ENCODE measurements at regions not wholly inside any gene's neighbourhood (a gene's known extent, or its start where the extent isn't known, plus 50 kb on each side); places are given as distances from the start of the nearest gene placed in this dataset.

DNA sequence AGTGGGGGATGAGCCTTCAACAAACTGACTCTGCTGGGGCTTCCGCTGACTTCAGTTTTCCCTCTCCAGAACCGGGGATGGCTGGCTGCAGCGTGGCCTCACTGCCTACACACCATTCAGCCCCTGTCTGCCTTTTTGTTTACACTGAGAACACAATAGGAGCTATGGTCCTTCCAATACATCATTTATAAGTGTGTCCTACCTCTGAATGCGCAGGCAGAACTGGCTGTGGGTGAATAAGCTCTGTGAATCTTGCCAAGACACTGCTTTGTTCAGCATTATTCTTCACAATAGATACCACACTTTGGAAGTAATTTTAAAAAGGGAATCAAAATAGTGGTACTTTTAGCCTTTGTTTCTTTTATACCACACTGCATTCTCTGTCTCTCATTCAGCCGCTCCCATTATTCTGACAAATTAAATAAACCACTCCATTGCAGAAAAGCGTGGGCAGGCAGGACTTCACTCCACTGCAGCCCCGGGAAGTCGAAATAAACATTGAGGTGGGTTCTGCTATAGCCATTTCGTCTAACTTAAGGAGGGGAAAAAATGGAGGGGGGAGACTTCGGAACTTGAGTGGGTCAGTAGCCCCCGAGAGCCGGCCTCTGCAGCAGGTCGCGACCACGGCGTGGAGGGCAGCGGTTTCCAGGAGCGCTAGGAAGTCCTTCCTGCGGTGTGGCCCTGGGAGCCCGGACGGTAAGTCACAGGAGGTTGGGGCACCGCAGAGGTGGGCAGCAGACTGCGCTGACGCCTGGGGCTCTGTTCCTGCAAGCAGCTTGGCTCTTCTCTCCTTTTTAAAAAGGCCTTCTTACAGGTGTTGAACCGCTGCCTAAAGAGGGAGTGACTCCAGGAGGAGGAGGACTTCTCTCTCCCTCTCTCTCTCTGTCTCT lies 94.8 kb upstream of the SOX1 start:
- no peak for TF ChIP-seq JUND (IDR thresholded peaks at IDR 0.05; ENCODE audit: low read depth)
- DNase-seq (ENCODE audit: low read depth in 1 of 2, low spot score in 1 of 2), result no peak
- in situ Hi-C loops (cut with HindIII; ENCODE audit: low pct_unique_long_range_greater_than_20kb, low sequenced_read_pairs), result no loop called here

DNA sequence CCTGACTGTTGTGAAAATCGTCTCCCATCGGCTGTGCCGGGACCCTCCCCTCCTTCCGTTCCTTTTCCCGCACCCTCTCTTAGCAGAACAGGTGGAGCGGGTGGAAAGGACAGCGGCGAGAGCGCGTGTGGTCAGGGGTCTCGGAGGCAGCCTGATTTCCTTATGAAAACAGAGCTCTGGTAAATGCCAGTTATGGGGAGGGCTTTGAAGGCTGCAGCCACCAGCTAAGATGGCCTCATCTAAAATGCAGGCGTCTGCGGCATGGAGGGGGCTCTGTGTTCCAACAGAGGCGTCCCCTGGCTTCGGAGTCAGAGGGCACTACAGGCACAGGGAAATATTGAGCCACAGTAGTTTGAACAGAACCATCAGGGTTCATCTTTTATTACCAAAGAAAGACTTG lies 93.8 kb upstream of the SOX1 start:
- DNase-seq (ENCODE audit: low read depth in 1 of 2, low spot score in 1 of 2), result no peak
- in situ Hi-C loops (cut with HindIII; ENCODE audit: low pct_unique_long_range_greater_than_20kb, low sequenced_read_pairs), result no loop called here
- no peak for TF ChIP-seq JUND (IDR thresholded peaks at IDR 0.05; ENCODE audit: low read depth)

DNA sequence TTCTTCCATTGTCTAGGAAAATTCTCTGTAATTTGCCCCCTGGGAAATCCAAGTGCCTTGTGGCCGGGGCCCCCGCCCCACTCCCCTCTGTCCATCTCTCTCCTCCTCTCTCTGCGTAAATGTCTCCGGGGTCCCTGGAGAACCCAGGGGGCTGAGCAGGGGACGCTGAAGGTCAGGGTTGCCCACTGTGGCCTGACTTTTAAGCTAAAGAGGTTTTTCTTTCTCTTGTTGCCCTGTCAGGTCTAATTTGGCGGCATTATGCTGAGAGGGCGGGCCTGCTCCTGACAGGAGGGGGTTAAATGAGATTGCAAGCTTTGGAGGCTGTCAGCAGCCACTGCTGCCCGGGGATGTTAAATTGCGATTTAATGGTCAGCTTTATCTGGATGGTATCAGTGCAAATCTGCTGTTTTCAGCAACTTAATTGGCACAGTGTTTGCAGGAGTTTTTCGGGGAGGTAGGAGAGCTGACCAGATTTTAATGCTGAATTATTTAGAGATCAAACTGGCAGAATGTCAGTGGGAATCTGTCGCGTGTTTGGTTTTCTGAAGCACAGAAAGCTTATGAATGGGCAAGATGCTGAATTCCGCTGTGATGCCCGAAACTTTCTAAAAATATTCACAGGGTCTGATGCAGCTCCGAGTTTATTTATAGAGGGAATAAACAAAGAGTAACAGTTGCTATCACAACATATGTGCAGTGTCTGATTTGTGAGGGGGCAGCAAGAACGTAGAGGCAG lies 93.2 kb upstream of the SOX1 start:
- no peak for TF ChIP-seq JUND (IDR thresholded peaks at IDR 0.05; ENCODE audit: low read depth)
- DNase-seq (ENCODE audit: low read depth in 1 of 2, low spot score in 1 of 2), result no peak
- in situ Hi-C loops (cut with HindIII; ENCODE audit: low pct_unique_long_range_greater_than_20kb, low sequenced_read_pairs), result no loop called here

DNA sequence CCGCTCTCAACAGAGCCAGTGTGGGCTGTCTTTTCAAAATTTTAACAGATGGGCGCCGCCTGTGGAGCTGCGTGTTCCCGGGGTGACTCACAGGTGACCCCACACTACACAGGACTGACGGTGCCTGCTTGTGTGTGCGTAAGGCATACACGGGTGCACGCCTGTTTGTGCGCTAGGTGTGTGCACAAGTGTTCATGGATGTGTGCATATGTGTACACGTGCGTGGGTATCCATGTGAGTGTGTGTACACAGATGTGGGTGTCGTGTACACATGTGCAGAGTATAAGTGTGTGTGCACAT lies 92.7 kb upstream of the SOX1 start:
- TF ChIP-seq JUND (IDR thresholded peaks at IDR 0.05; ENCODE audit: low read depth), result no peak
- in situ Hi-C loops (cut with HindIII; ENCODE audit: low pct_unique_long_range_greater_than_20kb, low sequenced_read_pairs), result no loop called here
- no peak for DNase-seq (ENCODE audit: low read depth in 1 of 2, low spot score in 1 of 2)

DNA sequence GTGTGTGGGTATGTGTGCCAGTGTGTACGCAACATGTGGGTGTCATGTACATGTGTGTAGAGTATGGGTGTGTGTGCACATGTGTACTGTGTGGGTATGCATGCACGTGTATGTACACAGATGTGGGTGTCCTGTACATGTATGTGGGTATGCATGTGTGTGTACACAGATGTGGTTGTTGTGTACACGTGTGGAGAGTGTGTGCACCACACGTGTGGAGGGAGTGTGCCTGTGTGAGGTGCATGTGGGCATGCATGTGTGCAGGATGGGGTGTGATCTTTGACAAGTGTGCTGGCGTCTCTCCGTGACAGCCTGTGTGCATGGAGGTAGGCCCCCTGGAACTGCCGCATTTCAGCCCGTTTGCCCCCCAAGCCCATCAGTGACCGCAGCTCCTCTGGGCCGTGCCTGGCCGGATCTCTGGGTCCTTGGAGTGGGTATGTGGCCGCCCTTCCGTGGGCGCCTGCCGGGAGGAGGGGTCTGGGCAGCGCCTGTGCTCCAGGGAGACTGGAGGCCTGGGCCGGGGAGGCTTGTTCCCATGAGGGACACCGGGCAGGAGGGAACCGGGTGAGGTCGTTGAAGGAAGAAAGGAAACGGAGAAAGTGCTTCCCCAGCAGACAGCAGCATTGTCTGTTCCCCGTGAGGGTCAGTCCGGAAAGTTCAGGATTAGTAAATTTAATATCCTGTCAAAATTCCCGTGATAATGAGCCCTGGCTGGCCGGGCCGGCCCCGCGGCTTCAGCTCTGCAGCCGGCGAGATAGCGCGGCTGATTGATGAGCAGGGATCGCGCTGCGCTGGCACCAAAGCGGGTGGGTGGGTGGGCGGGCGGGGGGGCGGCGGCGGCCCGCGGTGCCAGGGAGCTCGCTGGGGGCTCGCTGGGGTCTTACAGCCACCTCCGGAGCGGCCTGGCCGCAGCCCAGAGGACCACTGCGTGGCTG lies 91.1 kb upstream of the SOX1 start:
- in situ Hi-C loops (cut with HindIII; ENCODE audit: low pct_unique_long_range_greater_than_20kb, low sequenced_read_pairs), result no loop called here
- no peak for DNase-seq (ENCODE audit: low read depth in 1 of 2, low spot score in 1 of 2)
- TF ChIP-seq JUND (IDR thresholded peaks at IDR 0.05; ENCODE audit: low read depth), result no peak

DNA sequence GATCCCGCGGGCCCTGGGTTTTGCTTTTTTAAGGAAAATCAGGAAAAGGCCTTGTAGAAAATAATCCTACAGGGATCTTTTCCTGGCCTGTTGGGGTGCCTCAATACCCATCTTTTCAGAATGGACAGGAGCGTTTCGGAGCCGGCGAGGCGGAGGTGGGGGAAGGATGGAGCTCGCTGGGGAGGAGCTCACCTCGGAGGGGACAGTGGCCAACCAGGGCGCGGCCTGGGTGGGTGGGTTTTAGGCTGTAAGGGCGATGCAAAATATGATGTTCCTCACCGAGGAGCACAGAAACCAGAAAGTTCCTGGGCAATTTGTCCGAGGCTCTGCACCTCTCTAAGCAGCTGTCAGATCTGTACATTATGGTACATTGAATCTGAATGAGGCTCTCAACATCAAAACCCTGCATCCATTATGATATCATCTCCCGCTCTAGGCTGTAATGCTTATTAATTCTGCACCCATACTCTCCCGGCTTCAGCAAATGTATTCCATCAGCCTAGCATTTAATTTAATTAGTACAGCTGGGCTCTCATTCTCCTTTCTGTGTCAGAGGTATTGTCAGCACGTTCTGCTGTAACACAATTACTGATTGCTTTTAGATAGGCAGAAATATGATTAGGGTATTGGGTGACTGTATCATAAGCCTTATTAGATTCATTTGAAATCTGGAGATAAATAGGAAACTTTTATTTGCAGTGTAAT lies 90.3 kb upstream of the SOX1 start:
- in situ Hi-C loops (cut with HindIII; ENCODE audit: low pct_unique_long_range_greater_than_20kb, low sequenced_read_pairs), result no loop called here

DNA sequence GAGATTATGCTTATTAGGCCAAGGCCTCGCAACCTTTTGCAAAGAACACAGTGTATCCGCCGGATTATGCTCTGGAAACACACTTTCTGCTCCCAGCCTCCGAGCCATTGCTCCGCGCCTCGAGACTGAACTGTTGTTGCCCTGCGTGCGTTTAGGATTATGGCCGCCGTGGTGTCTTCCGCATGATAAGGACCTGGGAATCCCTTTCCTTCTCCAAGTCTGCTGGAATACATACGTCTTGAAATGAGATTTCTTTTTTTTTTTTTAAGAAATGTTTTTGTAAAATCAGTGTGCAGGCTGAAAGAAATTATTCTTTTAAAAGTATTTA lies 89.8 kb upstream of the SOX1 start:
- no peak for DNase-seq (ENCODE audit: low read depth in 1 of 2, low spot score in 1 of 2)
- in situ Hi-C loops (cut with HindIII; ENCODE audit: low pct_unique_long_range_greater_than_20kb, low sequenced_read_pairs), result no loop called here
- no peak for TF ChIP-seq JUND (IDR thresholded peaks at IDR 0.05; ENCODE audit: low read depth)

More for the DNA sequence above, 90.3 kb upstream of the SOX1 start:
- TF ChIP-seq JUND (IDR thresholded peaks at IDR 0.05; ENCODE audit: low read depth), result no peak
- no peak for DNase-seq (ENCODE audit: low read depth in 1 of 2, low spot score in 1 of 2)

DNA sequence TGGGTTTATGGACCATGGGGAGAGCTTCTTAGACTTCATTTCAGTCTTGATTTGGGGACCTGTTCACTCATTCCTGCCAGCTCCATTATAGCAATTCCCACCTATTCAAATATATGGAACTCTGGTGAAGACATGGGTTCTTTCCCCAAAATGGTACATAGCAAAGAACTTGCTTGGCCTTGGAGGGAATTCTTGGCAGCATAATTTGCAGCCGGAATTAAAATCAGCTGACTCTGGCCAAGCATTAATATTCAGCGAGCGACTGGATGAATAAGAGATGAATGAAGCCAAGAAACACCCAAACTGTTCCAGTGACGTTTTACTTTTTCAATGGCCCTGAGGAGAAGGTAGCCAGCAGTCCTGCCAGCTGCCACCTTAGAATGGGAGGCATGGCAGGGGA lies 88.4 kb upstream of the SOX1 start:
- in situ Hi-C loops (cut with HindIII; ENCODE audit: low pct_unique_long_range_greater_than_20kb, low sequenced_read_pairs), result no loop called here
- no peak for TF ChIP-seq JUND (IDR thresholded peaks at IDR 0.05; ENCODE audit: low read depth)
- DNase-seq (ENCODE audit: low read depth in 1 of 2, low spot score in 1 of 2), result no peak

DNA sequence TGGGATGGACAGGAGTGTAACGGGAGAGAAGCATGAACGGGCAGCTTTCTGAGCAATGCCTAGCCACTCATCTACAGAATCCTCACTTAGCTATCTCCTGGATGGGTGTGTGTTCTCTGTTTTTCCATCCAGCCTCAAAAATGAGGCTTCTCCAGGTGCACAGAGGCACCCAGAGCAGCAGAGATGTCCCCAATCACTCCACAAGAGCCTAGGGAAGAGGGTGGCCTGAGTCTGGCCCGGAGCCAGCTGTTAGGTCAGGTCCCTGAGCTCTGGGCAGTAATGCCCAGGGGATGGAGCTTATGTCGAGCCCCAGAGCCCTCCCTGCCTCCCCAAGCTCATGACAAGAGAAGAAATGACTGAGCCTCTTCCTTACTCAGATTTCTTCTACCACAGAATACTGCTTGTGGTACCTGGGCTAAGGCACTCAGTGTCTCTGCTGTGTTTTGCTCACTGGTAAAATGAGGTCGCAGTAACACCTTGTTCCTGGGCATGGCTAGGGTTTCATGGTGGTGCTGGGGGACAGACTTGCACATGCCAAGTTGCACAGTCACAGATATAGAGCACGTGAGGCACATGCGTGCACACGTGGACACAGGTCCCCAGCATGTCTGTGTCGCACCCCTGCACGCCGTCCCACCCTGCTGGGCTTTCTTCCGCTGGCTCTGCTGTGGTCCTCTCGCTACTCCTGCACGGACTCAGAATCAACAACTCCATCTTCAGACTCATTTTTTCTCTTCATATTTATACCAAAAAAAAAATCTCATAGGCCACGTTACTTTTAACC lies 86.6 kb upstream of the SOX1 start:
- DNase-seq (ENCODE audit: low read depth in 1 of 2, low spot score in 1 of 2), result no peak
- no peak for TF ChIP-seq JUND (IDR thresholded peaks at IDR 0.05; ENCODE audit: low read depth)
- in situ Hi-C loops (cut with HindIII; ENCODE audit: low pct_unique_long_range_greater_than_20kb, low sequenced_read_pairs), result no loop called here

DNA sequence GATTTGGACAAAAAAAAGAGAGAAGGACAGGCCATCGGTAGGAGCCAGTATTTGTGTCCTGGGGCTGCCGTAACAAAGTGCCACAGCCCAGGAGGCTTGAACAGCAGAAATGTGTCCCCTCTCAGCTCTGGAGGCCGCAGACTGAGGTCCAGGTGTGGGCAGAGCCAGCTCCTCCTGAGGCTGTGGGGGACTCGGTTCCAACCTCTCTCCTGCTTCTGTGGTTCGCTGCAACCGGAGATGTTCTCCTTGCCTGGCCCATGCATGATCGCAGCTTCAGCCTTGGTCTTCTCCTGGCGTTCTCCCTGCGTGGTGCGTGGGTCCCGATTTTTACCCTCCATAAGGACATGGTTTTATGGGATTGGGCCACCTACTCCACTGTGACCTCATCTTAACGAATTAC lies 85.9 kb upstream of the SOX1 start:
- in situ Hi-C loops (cut with HindIII; ENCODE audit: low pct_unique_long_range_greater_than_20kb, low sequenced_read_pairs), result no loop called here
- no peak for TF ChIP-seq JUND (IDR thresholded peaks at IDR 0.05; ENCODE audit: low read depth)
- DNase-seq (ENCODE audit: low read depth in 1 of 2, low spot score in 1 of 2), result no peak

DNA sequence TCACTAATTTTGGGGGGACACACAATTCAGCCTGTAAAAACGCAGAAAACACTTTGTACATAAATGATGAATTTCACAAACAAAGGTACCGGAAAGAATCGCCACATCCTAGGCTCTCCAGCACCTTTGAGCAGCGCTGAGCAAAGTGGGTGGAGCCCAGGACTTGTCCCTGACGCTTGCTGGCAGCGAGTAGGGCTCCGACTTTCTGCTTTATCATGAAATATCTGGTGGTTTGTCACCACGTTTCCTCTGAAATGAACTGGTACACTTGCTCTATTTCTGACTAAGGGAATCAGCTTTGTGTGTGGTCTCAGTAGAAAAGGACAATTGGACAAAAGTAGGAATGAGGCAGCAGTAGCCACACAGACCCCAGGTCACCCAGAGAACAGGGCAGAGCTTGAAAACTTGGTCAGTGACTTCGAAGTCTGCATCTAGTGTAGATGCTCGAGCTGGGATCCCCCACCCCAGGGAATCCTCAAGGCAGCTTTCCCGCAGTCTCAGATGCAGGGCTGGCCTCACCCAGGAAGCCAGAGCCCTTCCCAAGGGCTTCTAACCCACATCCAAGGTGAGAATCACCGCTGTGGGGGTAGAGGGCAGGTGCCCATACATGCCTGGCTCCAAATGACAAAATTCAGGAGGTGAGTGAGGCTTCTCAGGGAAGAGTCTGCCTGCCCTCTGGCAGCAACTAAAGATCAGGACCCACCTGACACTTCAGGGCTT lies 85.3 kb upstream of the SOX1 start:
- no peak for TF ChIP-seq JUND (IDR thresholded peaks at IDR 0.05; ENCODE audit: low read depth)
- in situ Hi-C loops (cut with HindIII; ENCODE audit: low pct_unique_long_range_greater_than_20kb, low sequenced_read_pairs), result no loop called here
- DNase-seq (ENCODE audit: low read depth in 1 of 2, low spot score in 1 of 2), result no peak

Measured in T47D (cell line).